SKM-1 (cell line): ENCODE measurements at regions not wholly inside any gene's neighbourhood (a gene's known extent, or its start where the extent isn't known, plus 50 kb on each side); places are given as distances from the start of the nearest gene placed in this dataset.
"Not testable (repeated sequence)": the region's sequence is repeated elsewhere in the genome, so short reads cannot be mapped to it uniquely, and the experiment has no call there.

Source experiments
- DNase-seq: peaks from one replicate; lab custom pipeline; 2025; ENCODE audit not compliant: unreplicated experiment; lab: John Stamatoyannopoulos, UW

DNA sequence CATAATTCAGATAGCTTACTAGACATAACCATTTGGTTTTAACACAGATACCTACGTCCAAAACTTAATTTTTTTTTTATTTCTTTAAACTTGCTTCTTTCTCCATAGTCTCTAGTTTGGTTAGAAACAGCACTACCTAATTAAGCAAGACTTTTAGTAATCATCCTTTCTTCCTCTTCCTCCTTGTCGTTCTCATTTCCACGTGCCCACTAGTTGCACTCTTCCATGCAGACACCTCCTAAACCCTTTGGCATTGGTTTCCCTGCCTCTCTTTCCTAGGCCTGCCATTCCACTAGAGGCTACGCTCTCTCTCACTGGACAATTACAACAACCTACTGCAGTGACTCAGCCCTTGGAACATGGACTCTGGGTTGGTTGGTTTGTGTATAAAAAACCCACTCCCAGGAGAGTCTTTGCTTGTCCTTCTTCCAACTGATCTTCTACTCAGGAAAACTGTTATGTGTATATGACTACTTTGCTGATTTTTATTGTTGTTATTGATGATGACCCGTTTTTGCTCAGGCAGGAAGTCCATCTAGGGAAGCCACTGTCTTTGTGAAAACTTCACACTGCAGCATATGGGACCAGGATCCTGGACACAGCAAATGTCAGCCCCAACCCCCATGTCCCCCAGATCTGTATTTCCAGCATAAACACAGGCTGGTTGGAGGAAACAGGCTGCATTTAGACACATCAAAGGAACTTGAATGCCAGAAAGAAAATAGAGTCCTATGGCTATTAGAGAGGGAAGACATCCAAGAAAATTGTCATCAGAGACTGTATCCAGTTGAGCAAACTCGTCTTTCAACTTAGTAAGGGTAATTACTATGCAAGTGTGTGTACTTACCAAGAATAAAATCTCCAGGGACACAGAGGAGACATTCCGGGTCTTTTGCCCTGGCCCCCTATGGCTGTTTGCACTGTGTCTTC lies 503.2 kb downstream of the GADD45G start:
- DNase-seq, result peak; percentile 0

- no peak for DNase-seq
Measured at GRCh38 chr9:90112788-90113187, 508.0 kb downstream of the GADD45G start.

- DNase-seq, result no peak
Measured at GRCh38 chr9:90114641-90115425, 510.0 kb downstream of the GADD45G start.

GRCh38 chr9:90121762-90122161 lies 517.0 kb downstream of the GADD45G start:
- no peak for DNase-seq

DNA sequence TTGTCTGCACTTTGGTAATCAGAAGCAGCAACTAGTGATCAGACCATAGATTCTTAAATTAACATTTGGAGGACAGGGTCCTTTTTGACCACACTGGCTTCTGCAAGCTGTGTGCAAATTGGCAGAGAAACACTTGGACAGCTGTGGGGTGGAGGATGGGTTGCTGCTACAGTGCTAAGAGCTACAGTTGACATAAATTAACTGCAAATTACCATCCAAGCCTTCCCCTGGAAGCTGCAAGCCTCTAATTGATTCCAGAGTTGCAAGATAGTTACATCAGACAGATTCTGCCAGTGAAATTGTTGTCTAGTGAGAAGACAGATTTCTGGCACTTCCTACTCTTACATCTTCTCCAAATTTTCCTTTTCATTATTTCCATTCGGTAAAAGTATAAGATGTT lies 517.7 kb downstream of the DIRAS2 start:
- DNase-seq, result no peak

- no peak for DNase-seq
Measured at GRCh38 chr9:90127923-90128322, 514.7 kb downstream of the DIRAS2 start.

DNA sequence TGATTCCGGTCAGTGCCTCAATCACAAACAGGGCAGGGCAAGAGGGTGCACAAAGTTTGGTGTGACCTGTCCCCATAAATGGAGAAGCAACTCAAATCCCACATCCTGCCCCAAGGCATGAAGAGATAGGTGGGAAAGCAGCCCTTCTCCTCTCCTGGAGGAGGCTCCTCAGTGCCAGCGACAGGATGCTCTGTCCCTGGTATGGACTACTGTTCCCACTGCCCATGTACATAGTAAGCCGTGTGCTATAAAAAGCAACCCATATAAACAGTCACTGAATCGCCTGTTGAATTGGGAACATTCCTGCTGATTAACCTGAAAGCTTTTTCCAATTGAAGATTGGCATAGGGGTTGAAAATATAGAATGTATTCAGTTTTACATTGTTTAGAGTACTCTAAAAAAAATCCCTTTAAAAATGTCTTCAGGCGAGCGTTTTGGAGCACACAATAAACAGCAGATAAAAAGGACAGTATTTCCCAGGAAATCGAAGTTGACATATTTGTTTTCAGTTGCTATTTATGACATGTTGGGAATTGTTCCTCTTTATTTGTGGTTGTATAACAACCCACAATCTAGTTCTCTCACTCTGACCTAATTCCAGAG lies 513.9 kb downstream of the DIRAS2 start:
- no peak for DNase-seq

GRCh38 chr9:90129446-90129845 lies 513.2 kb downstream of the DIRAS2 start:
- no peak for DNase-seq

- DNase-seq, result no peak
Measured at GRCh38 chr9:90131568-90131967, 511.1 kb downstream of the DIRAS2 start.

- no peak for DNase-seq
Measured at GRCh38 chr9:90132866-90133265, 509.8 kb downstream of the DIRAS2 start.

GRCh38 chr9:90137801-90138200 lies 504.8 kb downstream of the DIRAS2 start:
- DNase-seq, result no peak

DNA sequence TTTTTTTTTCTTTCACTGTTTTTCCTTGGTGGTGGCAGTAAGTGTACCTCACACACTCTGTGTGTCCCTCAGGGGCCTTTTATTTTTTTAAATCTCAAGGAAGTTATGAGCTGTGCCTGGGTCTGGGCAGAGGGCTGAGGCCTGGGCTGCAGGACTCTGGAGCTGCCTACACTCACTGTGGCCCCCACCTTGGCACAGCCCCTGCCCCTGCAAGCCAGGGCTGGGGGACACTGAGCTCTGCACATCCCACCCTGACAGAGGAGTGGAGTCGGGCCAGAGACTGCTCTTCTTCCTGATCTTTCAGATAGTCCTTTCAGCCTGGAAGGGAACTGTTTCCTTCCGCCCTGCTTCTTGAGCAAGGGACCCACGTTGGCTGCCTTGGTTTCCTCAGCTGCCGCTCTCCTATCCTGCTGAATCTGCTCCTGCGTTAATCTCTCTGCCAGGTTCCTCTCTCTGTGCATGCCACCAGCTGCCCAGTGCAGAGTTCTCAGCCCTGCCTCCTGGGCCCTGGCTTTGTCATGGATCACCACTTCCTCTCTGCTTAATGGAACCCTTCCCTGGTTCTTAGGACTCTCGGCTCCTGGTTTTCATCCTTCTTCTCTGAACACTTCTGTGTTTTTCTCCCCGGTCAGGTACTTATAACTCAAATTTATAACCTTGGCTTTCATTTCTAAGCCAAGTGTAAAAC lies 502.3 kb downstream of the DIRAS2 start:
- no peak for DNase-seq

- peak; percentile 3 for DNase-seq
Measured at GRCh38 chr9:90141723-90142122, 500.9 kb downstream of the DIRAS2 start.

DNA sequence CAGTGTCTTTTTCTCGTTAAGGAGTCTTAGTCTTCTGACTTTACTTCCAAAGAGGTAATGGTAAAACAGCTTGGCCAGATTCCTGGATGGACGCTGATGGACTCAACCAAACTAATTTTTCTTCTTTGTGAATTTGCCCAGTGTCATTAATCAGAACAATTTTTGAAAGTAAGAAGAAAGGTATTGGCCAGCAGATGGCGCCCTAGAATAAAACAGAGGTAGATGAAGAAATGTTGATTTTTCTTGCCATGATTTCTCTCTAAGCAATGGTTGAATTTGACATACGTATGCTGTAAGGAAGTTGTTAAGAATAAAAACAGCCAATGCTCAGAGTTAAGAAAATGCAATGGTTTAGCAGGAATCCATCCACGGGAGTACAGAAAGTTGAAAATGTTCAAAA lies 500.0 kb downstream of the DIRAS2 start:
- DNase-seq, result no peak

- no peak for DNase-seq
Measured at GRCh38 chr9:90147426-90147825, 495.2 kb downstream of the DIRAS2 start.

- DNase-seq, result no peak
Measured at GRCh38 chr9:90156318-90156717, 486.3 kb downstream of the DIRAS2 start.

DNA sequence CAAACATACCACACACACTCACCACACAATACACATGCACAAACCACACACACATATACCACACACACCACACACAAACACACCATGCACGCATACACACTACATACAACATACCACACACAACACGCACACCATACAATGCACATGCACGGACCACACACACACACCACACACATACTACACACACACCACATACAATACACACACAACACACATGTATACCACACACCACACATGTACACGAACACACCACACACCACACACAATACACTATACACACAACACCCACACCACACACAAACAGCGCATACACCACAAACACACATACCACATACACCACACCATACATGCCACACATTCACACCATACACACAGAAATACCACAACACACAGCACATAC lies 480.3 kb downstream of the DIRAS2 start:
- DNase-seq, result no peak

GRCh38 chr9:90162819-90163218 lies 479.8 kb downstream of the DIRAS2 start:
- DNase-seq, result no peak

DNA sequence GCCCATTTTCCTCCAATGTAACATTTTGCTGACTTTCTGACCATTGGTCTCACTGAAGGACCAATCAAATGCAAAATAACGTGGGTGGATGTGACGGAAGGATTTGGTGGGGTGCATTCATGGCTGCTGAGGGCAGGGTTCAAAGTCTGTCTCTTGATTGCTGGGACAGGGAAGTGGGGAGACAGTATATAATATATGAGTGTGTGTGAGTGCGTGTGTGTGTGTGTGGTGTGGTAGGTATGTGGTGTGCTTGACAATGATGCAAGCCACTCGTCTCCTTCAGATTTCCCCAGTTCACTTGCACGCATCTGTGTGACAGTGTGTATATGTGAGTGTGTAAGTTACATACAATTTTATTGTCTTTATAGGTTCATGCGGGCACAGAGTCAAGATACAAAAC lies 477.3 kb downstream of the DIRAS2 start:
- no peak for DNase-seq

DNA sequence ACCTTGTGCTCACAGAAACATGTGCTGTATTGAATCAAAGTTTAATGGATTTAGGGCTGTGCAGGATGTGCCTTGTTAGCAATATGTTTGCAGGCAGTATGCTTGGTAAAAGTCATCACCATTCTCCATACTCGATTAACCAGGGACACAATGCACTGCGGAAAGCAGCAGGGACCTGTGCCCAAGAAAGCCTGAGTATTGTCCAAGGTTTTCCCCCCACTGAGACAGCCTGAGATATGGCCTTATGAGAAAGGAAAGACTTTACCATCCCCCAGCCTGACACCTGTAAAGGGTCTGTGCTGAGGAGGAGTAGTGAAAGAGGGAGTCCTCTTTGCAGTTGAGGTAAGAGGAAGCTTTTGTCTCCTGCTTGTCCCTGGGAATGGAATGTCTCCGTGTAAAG lies 476.2 kb downstream of the DIRAS2 start:
- DNase-seq, result not testable (repeated sequence)

GRCh38 chr9:90167914-90168313 lies 474.7 kb downstream of the DIRAS2 start:
- no peak for DNase-seq
